OCI-LY1 (cell line): ENCODE measurements at regions not wholly inside any gene's neighbourhood (a gene's known extent, or its start where the extent isn't known, plus 50 kb on each side); places are given as distances from the start of the nearest gene placed in this dataset.

Experiments
- H2AFZ ChIP-seq: fragments of 200-600 bp; sonication (generic), shearing (Covaris generic); 2 replicates; pipeline ENCODE4 v1.6.0; 2014; ENCODE audit warnings: antibody characterized with exemption, mild to moderate bottlenecking, low read length
- H3F3A ChIP-seq: fragments of 200-600 bp; sonication (generic), shearing (Covaris generic); 2 replicates; pipeline ENCODE4 v1.6.0; 2014; ENCODE audit warnings: mild to moderate bottlenecking, antibody characterized with exemption, low read length, moderate library complexity; ENCODE audit not compliant: insufficient read depth
- H3K27ac ChIP-seq: fragments of 200-600 bp; sonication (generic); 2 replicates; pipeline ENCODE4 v1.5.1; 2014; ENCODE audit warnings: low read length, mixed run types, mild to moderate bottlenecking, low read depth; ENCODE audit not compliant: poor library complexity, severe bottlenecking
- H3K27me3 ChIP-seq: fragments of 200-600 bp; sonication (generic); 2 replicates; pipeline ENCODE4 v1.6.0; 2014; ENCODE audit warnings: antibody characterized with exemption, mild to moderate bottlenecking, low read length, moderate library complexity; ENCODE audit not compliant: insufficient read depth
- H3K36me3 ChIP-seq: fragments of 200-600 bp; sonication (generic); 2 replicates; pipeline ENCODE4 v1.6.1; 2014; ENCODE audit warnings: mild to moderate bottlenecking, antibody characterized with exemption, low read length, moderate library complexity, mixed read lengths; ENCODE audit not compliant: insufficient read depth
- H3K4me1 ChIP-seq: fragments of 200-600 bp; sonication (generic); 2 replicates; pipeline ENCODE4 v1.5.1; 2014; ENCODE audit warnings: mild to moderate bottlenecking, low read length, moderate library complexity; ENCODE audit not compliant: insufficient read depth, severe bottlenecking
- H3K4me2 ChIP-seq: fragments of 200-600 bp; sonication (generic), shearing (Covaris generic); 2 replicates; pipeline ENCODE4 v1.6.1; 2014; ENCODE audit warnings: low read length
- H3K4me3 ChIP-seq: fragments of 200-600 bp; sonication (generic); 2 replicates; pipeline ENCODE4 v1.5.1; 2014; ENCODE audit warnings: low read length, low read depth, mild to moderate bottlenecking, mixed read lengths; ENCODE audit not compliant: poor library complexity, severe bottlenecking
- H3K79me2 ChIP-seq: fragments of 200-600 bp; shearing (Covaris generic); 2 replicates; pipeline ENCODE4 v1.6.1; 2016; ENCODE audit warnings: mixed run types, low read length, mixed read lengths; ENCODE audit not compliant: insufficient read depth
- H3K9ac ChIP-seq: fragments of 200-600 bp; sonication (generic), shearing (Covaris generic); 2 replicates; pipeline ENCODE4 v1.6.1; 2014; ENCODE audit warnings: mild to moderate bottlenecking, low read length, mixed read lengths
- H3K9me2 ChIP-seq: fragments of 200-600 bp; sonication (generic), shearing (Covaris generic); 2 replicates; pipeline ENCODE4 v1.6.1; 2014; ENCODE audit warnings: low read depth, mild to moderate bottlenecking, low read length, mixed read lengths
- H3K9me3 ChIP-seq: fragments of 200-600 bp; shearing (Covaris generic); 2 replicates; pipeline ENCODE4 v1.6.1; 2014; ENCODE audit warnings: low read length, mixed read lengths
- H4K20me1 ChIP-seq: fragments of 200-600 bp; sonication (generic), shearing (Covaris generic); 2 replicates; pipeline ENCODE4 v1.6.0; 2016; ENCODE audit warnings: mild to moderate bottlenecking, low read length; ENCODE audit not compliant: insufficient read depth
- CTCF ChIP-seq: fragments of 200-600 bp; sonication (generic), shearing (Covaris generic); IDR thresholded peaks from 2 replicates; pipeline ENCODE4 v1.5.1; 2017; ENCODE audit warnings: mild to moderate bottlenecking, antibody characterized with exemption, low read length, moderate library complexity, mixed read lengths
- EZH2 ChIP-seq: fragments of 200-600 bp; sonication (generic), shearing (Covaris generic); IDR thresholded peaks from 2 replicates; pipeline ENCODE4 v1.8.0; 2017; ENCODE audit warnings: borderline replicate concordance, mixed run types, mild to moderate bottlenecking, antibody characterized with exemption, low read length, moderate library complexity, mixed read lengths

- no peaks in the 10 kb centered on the region for H3K36me3 ChIP-seq
- H3K4me3 ChIP-seq: no peak overlapping the region
- H3K9me3 ChIP-seq: no peaks in the 10 kb centered on the region
- no peak overlapping the region for H3K4me2 ChIP-seq
- H3K27ac ChIP-seq: no peak overlapping the region
- no peaks in the 10 kb centered on the region for H3K79me2 ChIP-seq
- H3K27me3 ChIP-seq: no peaks in the 10 kb centered on the region
- H4K20me1 ChIP-seq: no peaks in the 10 kb centered on the region
- no peak overlapping the region for H2AFZ ChIP-seq
- TF ChIP-seq CTCF: no peak
- TF ChIP-seq EZH2: no peak
- H3K9me2 ChIP-seq: no peaks in the 10 kb centered on the region
- H3K4me1 ChIP-seq: no peaks in the 10 kb centered on the region
- no peaks in the 10 kb centered on the region for H3F3A ChIP-seq
- no peak overlapping the region for H3K9ac ChIP-seq
Observed at GRCh38 chr1:229098903-229099578, 171.9 kb upstream of the RAB4A start.

- Histone ChIP-seq H3K27ac (no peak overlapping the region), H3K4me2 (no peak overlapping the region), H3F3A (no peaks in the 10 kb centered on the region), H3K4me3 (no peak overlapping the region), H3K27me3 (no peaks in the 10 kb centered on the region), H4K20me1 (no peaks in the 10 kb centered on the region), H3K79me2 (no peaks in the 10 kb centered on the region), H3K9me3 (no peaks in the 10 kb centered on the region), H3K4me1 (no peaks in the 10 kb centered on the region), H3K9ac (no peak overlapping the region), H3K36me3 (no peaks in the 10 kb centered on the region), H3K9me2 (no peaks in the 10 kb centered on the region), H2AFZ (no peak overlapping the region)
- no peak for TF ChIP-seq EZH2
- TF ChIP-seq CTCF: no peak
Observed at GRCh38 chr1:229101011-229101871, 169.7 kb upstream of the RAB4A start.

GRCh38 chr1:229102741-229103391 lies 168.0 kb upstream of the RAB4A start:
- H3K4me1 ChIP-seq: no peaks in the 10 kb centered on the region

More at GRCh38 chr1:229102741-229103391, 168.0 kb upstream of the RAB4A start:
- Histone ChIP-seq H3K27ac (no peak overlapping the region), H3K27me3 (no peaks in the 10 kb centered on the region), H3K36me3 (no peaks in the 10 kb centered on the region), H3F3A (no peaks in the 10 kb centered on the region), H2AFZ (no peak overlapping the region), H3K9me3 (no peaks in the 10 kb centered on the region), H3K9ac (no peak overlapping the region), H4K20me1 (no peaks in the 10 kb centered on the region), H3K79me2 (no peaks in the 10 kb centered on the region), H3K9me2 (no peaks in the 10 kb centered on the region), H3K4me3 (no peak overlapping the region), H3K4me2 (no peak overlapping the region)
- TF ChIP-seq CTCF (peak; percentile 17; the same call in 1 of the 2 replicates), EZH2 (no peak)
